ENCODE measurements at regions not wholly inside any gene's neighbourhood (a gene's known extent, or its start where the extent isn't known, plus 50 kb on each side); places are given as distances from the start of the nearest gene placed in this dataset.
"Not testable (repeated sequence)": the region's sequence is repeated elsewhere in the genome, so short reads cannot be mapped to it uniquely, and the experiment has no call there.

DNA sequence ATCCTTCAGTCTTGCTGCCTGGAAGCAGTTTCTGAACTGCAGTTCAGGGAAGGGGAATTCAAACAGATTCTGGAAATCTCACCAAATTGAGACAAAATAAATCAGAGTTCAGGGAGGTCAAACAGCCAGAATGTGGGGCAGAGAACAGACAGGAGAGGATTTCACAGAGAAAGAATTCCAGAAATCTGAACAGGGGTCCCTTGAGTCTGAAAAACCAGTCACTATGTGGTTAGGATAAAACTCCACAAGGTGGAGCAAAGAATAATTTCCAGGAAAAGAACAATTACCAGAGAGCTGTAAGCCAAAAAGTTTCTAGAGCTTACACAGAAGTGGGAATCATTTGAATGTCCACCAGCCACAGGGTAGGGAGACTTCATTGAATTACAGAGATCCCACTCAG is 84.7 kb downstream of the URB2 start:
- no peak for DNase-seq (ENCODE audit: low read depth, low spot score)
- H3K4me3 ChIP-seq (ENCODE audit: low read length): no peak overlapping the region

- H3K4me3 ChIP-seq (ENCODE audit: low read length): no peak overlapping the region
- DNase-seq (ENCODE audit: low read depth, low spot score): no peak
Observed at GRCh38 chr1:229714306-229714705, 88.3 kb downstream of the URB2 start.

GRCh38 chr1:229714964-229715603 is 89.0 kb downstream of the URB2 start:
- peak; percentile 30 for DNase-seq (ENCODE audit: low read depth, low spot score)
- no peak overlapping the region for H3K4me3 ChIP-seq (ENCODE audit: low read length)

- H3K4me3 ChIP-seq (ENCODE audit: low read length): no peak overlapping the region
- no peak for DNase-seq (ENCODE audit: low read depth, low spot score)
Observed at GRCh38 chr1:229716069-229716468, 90.0 kb downstream of the URB2 start.

- no peak for DNase-seq (ENCODE audit: low read depth, low spot score)
- H3K4me3 ChIP-seq (ENCODE audit: low read length): no peak overlapping the region
Observed at GRCh38 chr1:229716704-229717103, 90.7 kb downstream of the URB2 start.

- no peak overlapping the region for H3K4me3 ChIP-seq (ENCODE audit: low read length)
- DNase-seq (ENCODE audit: low read depth, low spot score): no peak
Observed at GRCh38 chr1:229717786-229718576, 91.9 kb downstream of the URB2 start.

DNA sequence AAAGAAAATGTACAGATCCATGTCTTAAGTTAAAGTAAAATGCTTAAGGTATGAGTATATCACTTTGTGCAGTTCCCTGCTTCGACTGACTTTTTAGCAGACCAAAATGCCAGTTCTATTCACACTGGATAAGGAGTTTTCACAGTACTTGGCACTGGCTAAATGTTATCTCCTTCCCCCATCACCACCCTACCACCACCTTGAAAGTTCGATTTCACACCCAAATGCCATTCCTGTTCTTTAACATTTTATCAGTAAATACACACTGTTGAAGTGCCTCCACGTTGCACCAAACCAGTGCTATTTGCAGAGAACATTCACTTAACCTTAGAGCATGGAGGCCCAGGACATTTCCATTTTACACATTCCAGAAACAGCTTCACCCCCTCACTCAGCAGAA is 100.0 kb downstream of the URB2 start:
- no peak for DNase-seq (ENCODE audit: low read depth, low spot score)
- H3K4me3 ChIP-seq (ENCODE audit: low read length): no peak overlapping the region

DNA sequence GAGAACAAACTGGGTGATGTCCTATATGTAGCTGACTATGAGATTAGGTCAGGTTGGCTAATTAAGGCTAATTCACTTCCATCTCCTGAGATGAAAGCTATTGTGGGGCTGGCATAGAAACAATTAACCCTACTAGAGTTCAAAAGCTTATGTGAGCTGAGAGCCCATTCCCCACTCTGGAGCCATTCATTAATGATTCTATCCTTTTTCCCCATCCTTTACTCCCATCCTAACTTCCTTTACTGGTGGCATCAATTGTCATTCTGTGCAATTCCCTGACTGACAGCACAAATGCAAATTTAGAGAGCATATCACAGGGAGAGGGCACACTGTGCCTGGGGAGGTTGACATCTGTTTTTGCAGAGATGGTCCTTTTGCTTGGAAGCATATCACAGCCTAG is 103.9 kb downstream of the URB2 start:
- H3K4me3 ChIP-seq (ENCODE audit: low read length): no peak overlapping the region
- no peak for DNase-seq (ENCODE audit: low read depth, low spot score)

DNA sequence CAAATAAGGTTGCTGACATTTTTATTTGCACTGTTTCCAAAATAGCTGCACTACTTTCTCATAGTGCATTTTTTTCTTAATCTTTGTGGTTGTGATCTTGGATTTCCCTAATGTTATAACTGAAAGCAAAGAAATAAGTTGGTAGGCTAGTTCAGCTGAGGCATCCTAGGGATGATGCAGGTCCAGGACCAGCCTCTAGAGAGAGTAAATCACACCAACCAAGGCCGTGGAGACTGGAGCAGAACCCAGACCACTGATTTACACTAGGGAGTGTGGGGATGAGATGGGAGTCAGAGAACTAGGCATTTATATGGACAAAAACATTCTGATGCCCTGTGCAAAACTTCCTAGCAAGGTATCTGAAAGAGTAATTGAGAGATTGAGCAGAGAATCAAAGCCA is 104.5 kb downstream of the URB2 start:
- DNase-seq (ENCODE audit: low read depth, low spot score): no peak
- no peak overlapping the region for H3K4me3 ChIP-seq (ENCODE audit: low read length)

- H3K4me3 ChIP-seq (ENCODE audit: low read length): no peak overlapping the region
- no peak for DNase-seq (ENCODE audit: low read depth, low spot score)
Observed at GRCh38 chr1:229732061-229732460, 106.0 kb downstream of the URB2 start.

DNA sequence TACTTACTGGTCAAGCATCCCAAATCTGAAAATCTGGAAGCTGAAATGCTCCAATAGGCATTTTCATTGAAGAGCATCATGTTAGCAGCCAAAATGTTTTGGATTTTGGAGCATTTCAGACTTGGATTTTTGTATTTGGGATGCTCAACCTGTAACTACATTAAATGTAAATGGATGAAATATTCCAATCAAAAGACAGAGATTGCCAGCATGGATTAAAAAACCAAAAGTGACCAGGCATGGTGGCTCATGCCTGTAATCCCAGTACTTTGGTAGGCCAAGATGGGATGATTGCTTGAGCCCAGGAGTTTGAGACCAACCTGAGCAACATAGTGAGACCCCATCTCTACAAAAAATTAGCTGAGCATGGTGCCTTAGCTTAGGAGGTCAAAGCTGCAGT is 110.3 kb downstream of the URB2 start:
- no peak for DNase-seq (ENCODE audit: low read depth, low spot score)
- H3K4me3 ChIP-seq (ENCODE audit: low read length): no peak overlapping the region

DNA sequence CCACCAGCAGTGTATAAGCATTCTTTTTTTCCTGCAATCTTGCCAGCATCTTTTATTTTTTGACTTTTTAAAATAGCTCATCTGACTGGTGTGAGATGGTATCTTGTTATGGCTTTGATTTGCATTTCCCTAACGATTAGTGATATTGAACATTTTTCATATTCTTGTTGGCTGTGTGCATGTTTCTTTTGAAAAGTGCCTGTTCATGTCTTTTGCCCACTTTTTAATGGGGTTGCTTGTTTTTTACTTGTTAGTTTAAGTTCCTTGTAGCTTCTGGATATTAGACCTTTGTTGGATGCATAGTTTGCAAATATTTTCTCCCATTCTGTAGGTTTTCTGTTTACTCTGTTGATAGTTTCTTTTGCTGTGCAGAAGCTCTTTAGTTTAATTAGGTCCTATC is 116.6 kb downstream of the URB2 start:
- H3K4me3 ChIP-seq (ENCODE audit: low read length); DNase-seq (ENCODE audit: low read depth, low spot score): not testable (repeated sequence)

- H3K4me3 ChIP-seq (ENCODE audit: low read length): no peak overlapping the region
- DNase-seq (ENCODE audit: low read depth, low spot score): no peak
Observed at GRCh38 chr1:229749992-229750391, 123.9 kb downstream of the URB2 start.

DNA sequence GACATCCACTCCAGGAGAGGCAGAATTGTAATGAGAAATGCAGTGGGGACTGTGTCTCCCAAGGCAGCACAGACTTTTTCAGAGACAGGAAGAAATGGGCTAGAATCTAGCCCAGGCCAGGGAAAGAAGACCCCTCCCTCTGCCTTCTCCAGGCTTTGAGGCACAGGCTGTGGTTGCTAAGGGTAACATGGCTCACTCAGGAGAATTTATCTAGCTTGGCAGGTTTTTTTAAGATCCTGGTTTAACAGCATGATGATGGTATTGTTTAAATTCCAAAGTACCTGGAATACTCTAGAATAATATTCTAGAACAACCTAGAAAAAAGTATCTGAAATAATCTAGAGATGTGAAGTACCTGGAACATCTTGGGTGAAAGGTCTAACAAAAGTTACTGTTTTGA is 125.6 kb downstream of the URB2 start:
- DNase-seq (ENCODE audit: low read depth, low spot score): no peak
- H3K4me3 ChIP-seq (ENCODE audit: low read length): no peak overlapping the region

- DNase-seq (ENCODE audit: low read depth, low spot score): no peak
- H3K4me3 ChIP-seq (ENCODE audit: low read length): no peak overlapping the region
Observed at GRCh38 chr1:229752679-229753078, 126.6 kb downstream of the URB2 start.

- peak overlapping the region; percentile 45 for H3K4me3 ChIP-seq (ENCODE audit: low read length)
- peak; percentile 91 for DNase-seq (ENCODE audit: low read depth, low spot score)
Observed at GRCh38 chr1:229753764-229754551, 127.9 kb downstream of the URB2 start.

- no peak for DNase-seq (ENCODE audit: low read depth, low spot score)
- H3K4me3 ChIP-seq (ENCODE audit: low read length): no peak overlapping the region
Observed at GRCh38 chr1:229756666-229757065, 130.6 kb downstream of the URB2 start.

DNA sequence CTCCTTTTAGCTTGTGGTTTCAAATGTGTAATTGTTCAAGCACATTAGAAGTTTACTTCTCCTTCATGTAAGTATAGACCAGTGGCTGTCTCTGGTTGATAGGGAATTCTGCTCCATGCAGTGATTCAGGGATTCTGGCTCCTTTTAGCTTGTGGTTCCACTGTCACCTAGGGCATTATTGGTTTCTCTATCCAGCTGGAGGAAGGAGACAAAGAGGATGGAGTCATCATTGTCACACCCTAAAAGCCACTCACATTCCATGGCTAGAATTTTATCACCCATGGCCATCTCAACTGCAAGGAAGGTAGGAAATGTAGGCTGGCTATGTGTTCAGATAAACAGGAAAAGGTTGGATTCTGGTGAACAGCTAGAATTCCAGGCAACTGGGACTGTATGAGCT is 131.2 kb downstream of the URB2 start:
- no peak for DNase-seq (ENCODE audit: low read depth, low spot score)
- no peak overlapping the region for H3K4me3 ChIP-seq (ENCODE audit: low read length)

DNA sequence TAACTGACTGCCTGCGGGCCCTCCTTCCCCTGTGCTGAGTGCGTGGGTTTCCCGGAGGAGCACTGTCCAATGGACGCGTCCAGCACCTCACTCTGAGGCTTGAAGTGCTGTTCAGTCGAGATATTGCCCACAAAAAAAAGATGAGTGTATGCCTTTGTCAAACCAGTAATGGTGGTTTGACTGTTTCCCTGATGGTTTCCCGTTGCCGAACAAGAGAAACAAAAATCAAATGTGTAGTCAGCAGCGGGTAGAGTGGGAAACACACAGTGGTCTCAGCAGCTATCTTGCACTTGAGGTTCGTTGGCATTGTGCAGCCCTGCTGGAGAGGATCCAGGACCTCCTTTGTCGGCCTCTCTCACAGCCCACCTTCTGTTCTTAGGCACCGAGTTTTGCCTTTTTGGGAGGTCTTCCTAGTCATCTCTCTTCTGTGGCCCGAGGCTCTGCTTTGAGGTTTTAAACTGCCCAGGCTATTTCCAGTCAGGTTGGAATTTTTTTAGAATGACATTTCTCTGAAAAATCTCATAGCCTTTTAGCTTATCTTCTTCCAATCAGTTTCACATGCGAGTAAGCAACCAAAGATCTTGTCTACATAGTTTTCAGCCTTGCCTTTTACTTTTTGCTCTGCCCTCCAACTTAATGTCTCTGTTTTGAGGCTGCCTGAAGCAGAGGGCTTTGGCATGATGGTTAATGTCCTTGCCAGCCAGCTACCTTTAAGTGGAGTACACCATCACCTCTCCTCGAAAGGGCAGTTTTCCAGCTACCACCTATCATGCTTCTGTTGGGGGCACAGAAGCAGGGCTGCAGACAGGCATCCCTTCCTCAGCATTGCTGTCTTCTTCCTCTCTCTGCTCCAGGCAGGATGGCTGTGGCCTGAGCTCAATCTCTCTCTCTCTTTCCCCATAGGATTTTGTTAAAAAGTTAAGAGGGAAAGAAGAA is 132.3 kb downstream of the URB2 start:
- H3K4me3 ChIP-seq (ENCODE audit: low read length): peak overlapping the region; percentile 28
- DNase-seq (ENCODE audit: low read depth, low spot score): peak; percentile 78

Measured in Jurkat, Clone E6-1 (cell line).